HG02943 (cell line): ENCODE measurements at regions not wholly inside any gene's neighbourhood (a gene's known extent, or its start where the extent isn't known, plus 50 kb on each side); places are given as distances from the start of the nearest gene placed in this dataset.

ENCODE experiments used
- ATAC-seq: cut with Tn5 transposase; IDR thresholded peaks from one replicate; pipeline ENCODE4 v1.9.1; 2021; ENCODE audit warnings: mild to moderate bottlenecking, low read depth, moderate library complexity; ENCODE audit not compliant: unreplicated experiment

- ATAC-seq = no peak
Observed at GRCh38 chr10:30793093-30793492, 163.5 kb upstream of the LYZL2 start.

- no peak for ATAC-seq
Observed at GRCh38 chr10:30792025-30792424, 162.5 kb upstream of the LYZL2 start.

GRCh38 chr10:30791197-30791611, 161.7 kb upstream of the LYZL2 start:
- no peak for ATAC-seq

GRCh38 chr10:30789806-30790205, 160.3 kb upstream of the LYZL2 start:
- ATAC-seq = no peak

DNA sequence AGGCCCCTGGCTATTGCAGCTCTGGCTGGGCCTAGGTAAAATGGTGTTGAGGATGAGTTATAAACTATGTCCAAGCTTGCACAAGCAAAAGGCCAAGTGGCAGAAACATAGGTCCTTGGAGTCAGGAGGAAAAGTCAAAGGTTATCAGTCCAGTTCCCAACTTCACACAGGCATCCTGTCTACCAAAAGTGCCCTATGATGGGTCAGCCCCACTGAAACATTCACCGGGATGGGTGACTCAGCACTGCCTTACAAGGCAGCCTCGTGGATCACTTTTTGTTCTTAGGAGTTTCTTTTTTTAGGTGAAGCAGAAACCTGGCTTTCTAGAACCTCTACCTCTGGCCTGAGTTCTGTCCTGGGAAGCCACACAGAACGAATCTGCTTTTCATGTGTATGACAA, 158.8 kb upstream of the LYZL2 start:
- ATAC-seq = no peak

GRCh38 chr10:30786906-30787305, 157.4 kb upstream of the LYZL2 start:
- no peak for ATAC-seq

- ATAC-seq = no peak
Observed at GRCh38 chr10:30786131-30786530, 156.6 kb upstream of the LYZL2 start.

DNA sequence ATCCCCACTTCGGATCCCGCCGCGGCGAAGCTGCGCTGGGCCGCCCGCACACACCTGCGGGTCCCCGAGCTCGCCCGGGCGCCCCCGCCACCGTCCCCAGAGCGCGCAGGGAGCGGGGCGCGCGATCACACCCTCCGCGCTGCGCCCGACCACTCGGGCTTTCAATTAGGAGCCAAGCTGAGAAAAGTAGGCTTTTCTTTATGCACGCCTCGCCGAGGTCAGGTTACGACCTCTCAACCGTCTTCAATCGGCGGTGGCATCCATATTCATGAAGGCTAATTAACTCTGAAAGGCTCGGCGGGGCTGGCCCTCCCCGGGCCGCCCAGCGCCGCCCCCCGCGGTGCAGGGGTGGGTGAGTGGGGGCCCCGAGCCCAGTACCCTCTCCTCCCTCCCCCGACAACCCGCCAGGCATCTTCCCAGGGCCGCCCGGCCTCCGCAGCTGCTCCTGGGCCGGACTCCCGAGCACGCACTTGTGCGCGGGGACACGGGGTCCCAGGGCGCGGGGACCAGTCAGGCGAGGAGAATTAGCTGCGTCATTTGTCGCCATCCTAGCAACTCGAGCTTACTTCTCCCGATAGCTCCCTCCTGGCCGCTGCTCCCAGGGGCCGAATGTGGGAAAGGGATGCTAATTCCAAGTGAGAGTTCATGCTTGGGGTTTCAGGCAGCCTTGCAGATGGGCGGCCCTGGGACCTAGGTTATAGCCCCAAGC, 155.5 kb upstream of the LYZL2 start:
- no peak for ATAC-seq

DNA sequence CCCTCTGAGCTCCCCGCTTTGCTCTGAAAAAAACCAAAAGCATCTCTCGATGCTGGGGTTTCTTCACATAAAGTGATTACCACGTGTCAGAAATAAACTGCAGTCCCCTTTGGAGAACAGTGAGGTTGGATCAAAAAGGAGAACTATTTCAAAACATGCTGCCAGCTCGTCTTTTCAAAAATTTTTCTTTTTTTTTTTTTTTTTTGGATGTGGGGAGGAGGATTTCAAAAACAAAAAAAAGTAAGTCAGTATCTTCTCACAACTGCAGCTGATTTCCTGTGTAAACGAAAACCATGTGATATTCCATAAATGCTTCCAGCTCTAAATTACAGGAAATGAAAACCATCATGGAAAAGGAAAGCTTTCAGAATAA, 155.0 kb upstream of the LYZL2 start:
- ATAC-seq = no peak

DNA sequence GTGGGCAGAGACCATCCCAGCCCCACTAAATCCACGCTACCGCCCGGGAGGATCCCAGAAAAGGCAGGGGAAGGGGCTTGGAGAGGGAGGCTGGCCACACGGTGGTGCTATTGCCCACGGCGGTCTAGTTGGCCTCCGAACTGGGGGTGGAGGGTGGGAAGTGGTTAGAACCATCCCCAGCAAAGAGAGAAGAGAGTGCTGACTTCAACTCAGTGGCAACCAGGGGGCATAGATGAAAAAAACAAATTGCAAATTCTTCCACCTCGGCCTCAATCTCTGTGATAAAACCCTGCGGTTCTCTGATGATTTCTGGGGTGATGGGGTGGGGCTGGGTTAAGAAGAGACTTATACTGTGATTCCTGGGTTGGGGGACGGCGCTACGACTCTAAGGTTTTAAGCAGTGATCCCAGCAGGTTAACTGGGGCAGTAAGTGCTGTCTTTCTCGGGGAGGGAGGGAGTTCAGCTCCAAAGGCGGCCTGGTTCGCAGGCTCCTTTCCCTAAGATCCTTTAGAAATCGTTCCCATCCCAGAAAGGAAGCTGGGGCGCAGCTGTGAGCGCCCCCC, 154.5 kb upstream of the LYZL2 start:
- no peak for ATAC-seq

DNA sequence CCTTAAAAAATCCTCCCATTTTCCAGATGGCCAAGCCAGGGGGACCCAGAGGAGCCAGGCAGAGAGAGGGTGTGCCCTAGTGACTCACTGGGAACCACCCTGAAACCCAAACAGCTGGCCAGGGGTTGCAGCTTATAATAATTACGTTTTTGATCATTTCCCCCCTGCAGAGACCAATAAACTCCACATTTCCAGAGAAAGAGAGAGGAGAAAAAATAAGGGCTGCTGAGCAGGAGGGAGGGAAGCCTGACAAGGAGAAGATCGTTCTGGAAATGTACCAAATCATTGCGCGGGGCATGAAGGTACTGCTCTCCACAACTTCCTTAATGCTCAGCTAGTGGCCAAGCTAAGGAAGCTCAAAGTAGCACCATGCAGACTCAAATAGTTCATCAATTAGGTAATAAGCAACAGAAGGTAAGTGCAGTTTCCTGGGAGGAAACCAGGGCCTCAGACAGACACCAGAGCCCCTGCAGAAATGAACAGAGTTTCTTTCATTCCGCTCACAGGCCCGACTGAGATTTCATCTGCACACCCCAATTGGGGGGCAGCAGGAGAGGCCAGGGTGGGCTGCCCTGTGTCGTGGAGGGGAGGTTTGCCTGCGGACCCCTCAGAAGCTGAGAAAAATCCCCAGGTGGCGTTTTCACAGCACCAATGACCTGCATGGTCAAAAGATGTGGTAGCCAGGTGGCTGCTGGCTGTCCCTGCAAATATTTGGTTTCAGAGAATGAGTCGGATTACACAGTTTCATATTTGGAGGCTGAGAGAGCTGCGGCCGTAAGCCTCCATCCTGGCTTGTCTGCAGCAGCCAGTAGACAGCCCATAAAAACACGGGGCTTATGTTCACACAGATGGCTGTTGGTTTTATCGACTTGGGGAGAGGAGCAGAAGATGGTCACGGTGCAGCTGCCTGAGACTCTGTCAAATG, 153.2 kb upstream of the LYZL2 start:
- peak; percentile 66 for ATAC-seq

DNA sequence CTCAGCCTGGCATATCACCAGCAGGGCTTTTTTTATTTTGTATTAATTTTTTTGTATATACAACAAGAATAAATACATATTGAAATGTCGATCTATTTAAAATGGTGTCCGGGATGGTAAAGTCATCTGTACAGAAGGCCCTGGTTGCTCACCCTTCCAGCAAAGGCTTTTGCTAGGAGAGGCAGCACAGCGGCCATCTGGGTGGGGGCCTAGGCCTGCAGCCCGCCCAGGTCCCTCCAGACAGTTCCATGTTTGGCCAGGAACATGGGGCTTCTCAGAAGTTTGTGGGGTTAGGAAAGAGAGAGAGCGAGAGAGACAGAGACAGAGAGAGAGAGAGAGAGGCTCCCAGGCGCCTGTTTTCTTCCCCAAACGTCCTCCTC, 152.6 kb upstream of the LYZL2 start:
- ATAC-seq = no peak

DNA sequence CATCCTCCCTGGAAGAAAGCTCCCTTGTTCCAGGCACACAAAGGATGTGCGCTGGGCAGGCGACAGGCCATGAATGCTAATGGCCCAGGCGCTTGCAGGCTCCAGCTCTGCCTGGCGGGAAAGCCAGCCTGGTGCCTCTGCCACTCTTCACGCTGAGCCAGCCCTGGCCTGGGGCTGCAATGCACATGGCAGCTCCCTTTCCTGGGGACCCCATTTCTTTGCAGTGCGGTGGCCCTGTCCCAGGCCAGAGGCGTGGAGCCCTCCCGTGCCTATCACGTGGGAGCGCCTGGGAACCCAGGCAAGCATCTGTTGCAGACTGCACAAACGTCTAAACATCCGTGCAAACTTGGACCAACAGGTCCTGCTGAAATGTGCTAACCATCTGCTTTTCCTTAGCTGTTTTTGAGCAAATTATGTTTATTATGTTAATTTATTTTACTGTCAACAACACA, 152.1 kb upstream of the LYZL2 start:
- ATAC-seq = no peak

GRCh38 chr10:30778769-30779168, 149.2 kb upstream of the LYZL2 start:
- no peak for ATAC-seq

GRCh38 chr10:30775779-30776591, 146.4 kb upstream of the LYZL2 start:
- no peak for ATAC-seq

GRCh38 chr10:30774261-30774660, 144.7 kb upstream of the LYZL2 start:
- no peak for ATAC-seq

DNA sequence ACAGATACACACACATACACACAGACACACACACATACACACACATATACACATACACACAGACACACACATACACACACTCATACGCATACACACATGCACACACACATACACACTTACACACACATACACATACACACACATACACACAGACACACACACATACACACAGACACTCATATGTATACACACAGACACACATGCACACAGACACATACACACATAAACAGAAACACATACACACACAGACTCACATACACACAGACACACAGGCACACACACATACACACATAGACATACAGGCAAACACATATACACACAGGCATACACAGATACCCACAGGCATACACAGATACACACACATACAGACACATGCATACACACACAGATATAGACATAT, 143.9 kb upstream of the LYZL2 start:
- no peak for ATAC-seq

DNA sequence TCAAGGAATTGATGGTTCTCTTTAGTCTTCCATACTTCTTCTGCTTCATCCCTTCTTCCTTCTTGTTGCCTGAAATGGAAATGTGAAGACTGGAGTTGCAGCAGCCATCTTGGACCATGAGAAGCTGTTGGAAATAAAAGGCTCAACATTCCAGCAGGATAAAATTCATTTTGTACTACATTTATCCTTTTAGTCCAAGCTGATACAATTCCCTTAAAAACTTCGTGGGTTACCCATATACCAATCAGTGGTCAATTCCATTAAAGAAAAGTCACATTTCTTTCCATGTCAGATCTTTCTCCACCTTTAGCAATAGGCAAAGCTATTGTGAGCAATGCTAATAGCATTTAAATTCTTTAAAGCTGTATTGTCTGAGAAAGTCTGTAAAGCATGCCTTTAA, 141.3 kb upstream of the LYZL2 start:
- ATAC-seq = no peak

DNA sequence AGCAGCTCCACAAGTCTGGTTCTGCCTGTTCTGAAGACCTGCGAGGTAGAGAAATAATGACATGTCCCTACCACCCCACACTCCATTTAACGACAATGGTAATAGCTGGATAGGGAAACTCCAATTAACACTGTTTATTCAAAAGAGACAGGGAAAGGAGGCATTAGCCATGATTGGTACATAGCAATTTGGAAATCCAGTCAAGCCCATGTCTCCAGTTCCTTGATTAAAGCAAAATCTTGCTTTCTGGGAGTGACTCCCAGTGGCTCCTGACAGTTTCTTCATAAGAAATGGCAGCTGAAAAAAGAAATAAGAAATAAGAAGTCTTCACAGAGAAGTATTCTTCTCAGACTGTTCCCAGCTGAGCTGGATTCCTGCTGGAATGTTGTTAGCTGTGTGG, 140.7 kb upstream of the LYZL2 start:
- ATAC-seq = no peak

GRCh38 chr10:30769361-30769760, 139.8 kb upstream of the LYZL2 start:
- ATAC-seq = no peak

DNA sequence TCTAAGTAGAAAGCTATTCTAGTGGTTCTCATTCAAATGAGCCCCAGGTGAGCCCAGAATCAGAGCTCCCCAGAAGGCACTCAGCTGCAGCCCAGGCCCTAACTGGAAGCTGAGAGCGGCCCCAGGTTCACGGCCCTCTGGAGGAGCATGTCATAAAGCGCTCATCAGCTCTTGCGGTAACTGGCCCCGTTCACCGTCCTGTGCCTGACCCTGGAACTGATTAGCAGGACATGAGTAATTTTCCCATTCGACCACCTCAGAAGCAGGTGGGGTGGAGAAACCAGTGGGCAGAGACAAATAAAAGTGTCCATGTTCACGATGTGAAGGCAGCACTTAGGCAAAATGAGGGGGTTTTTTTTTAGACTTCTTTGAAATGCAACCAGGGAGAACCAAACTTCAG, 136.1 kb upstream of the LYZL2 start:
- ATAC-seq = no peak
